Epithelial cell of esophagus (primary cell): ENCODE measurements at regions not wholly inside any gene's neighbourhood (a gene's known extent, or its start where the extent isn't known, plus 50 kb on each side); places are given as distances from the start of the nearest gene placed in this dataset.
A peak's percentile ranks its signal among the peaks of the same experiment; 100 is the strongest.

ENCODE experiments used
- DNase-seq: peaks from one replicate; pipeline ENCODE4 v3.0.0; 2010; ENCODE audit warnings: low read depth
- H3K4me3 ChIP-seq: 2 replicates; pipeline ENCODE4 v1.5.1; 2011; ENCODE audit warnings: mild to moderate bottlenecking, low read length, control low read depth
- CTCF ChIP-seq: IDR thresholded peaks from 2 replicates; pipeline ENCODE4 v1.5.1; 2011; ENCODE audit warnings: low read depth, mild to moderate bottlenecking, low read length, control low read depth, inconsistent platforms; ENCODE audit not compliant: insufficient read depth; ENCODE audit errors: missing control alignments

- DNase-seq: peak; percentile 81
- no peak for TF ChIP-seq CTCF
- H3K4me3 ChIP-seq: no peak overlapping the region
These were observed 496.0 kb upstream of the MARCKS start for GRCh38 chr6:113361014-113361645.

- H3K4me3 ChIP-seq: no peak overlapping the region
- DNase-seq: no peak
- no peak for TF ChIP-seq CTCF
These were observed 494.7 kb upstream of the MARCKS start for GRCh38 chr6:113362301-113363047.

- H3K4me3 ChIP-seq: no peak overlapping the region
- TF ChIP-seq CTCF: no peak
- DNase-seq: no peak
These were observed 493.9 kb upstream of the MARCKS start for GRCh38 chr6:113363048-113363798.

DNA sequence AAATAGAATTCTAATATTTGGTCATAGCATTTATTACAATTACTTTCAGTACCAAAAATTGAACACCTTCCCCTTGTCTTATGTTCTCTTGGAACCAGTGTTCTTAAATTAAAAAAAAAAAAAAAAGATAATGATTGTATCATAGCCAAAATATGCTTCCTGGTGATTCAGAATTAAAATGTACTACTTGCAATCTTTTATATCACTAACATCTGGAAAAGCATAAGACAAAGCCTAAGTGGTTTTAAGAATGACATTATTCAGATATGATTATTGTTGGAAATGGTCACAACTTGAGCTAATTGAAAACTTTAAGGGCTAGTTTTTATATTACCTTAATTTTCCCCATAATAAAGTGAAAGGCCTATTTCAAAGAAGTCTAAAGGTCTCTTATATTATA, 493.3 kb upstream of the MARCKS start:
- TF ChIP-seq CTCF: no peak
- no peak overlapping the region for H3K4me3 ChIP-seq
- no peak for DNase-seq

DNA sequence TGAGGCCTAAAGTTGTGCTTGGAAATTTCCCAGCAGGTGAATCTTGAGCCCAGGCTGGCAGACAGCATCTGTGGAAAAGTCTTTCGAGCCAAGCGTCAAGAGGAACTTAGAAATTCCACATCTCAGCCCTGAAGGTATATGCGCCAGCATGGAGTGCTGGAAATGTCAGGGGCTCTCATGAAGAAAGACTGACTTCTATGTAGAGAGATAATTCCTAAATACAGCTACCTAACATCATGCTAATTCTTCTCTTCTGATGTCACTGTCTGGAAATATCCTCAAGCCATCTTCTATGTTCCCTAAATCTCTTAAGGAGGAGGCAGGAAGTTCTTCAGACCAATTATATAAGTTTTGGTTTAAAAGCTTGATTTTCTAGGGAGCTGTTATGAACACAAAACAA, 492.4 kb upstream of the MARCKS start:
- TF ChIP-seq CTCF: no peak
- H3K4me3 ChIP-seq: no peak overlapping the region
- DNase-seq: no peak

- TF ChIP-seq CTCF: no peak
- H3K4me3 ChIP-seq: no peak overlapping the region
- peak; percentile 45 for DNase-seq
These were observed 492.0 kb upstream of the MARCKS start for GRCh38 chr6:113365191-113365590.
